Neural cell (in vitro differentiated cells): ENCODE measurements at regions not wholly inside any gene's neighbourhood (a gene's known extent, or its start where the extent isn't known, plus 50 kb on each side); places are given as distances from the start of the nearest gene placed in this dataset.
"Not testable (repeated sequence)": the region's sequence is repeated elsewhere in the genome, so short reads cannot be mapped to it uniquely, and the experiment has no call there.

ENCODE experiments used
- H2AFZ ChIP-seq: fragments of 200-600, 300-800 bp; sonication (generic), shearing (Covaris generic); 2 replicates; pipeline ENCODE4 v1.6.0; 2014; ENCODE audit warnings: low read depth, mild to moderate bottlenecking, antibody characterized with exemption, low read length, moderate library complexity
- H3F3A ChIP-seq: fragments of 200-600 bp; shearing (Covaris generic); 2 replicates; pipeline ENCODE4 v1.6.1; 2016; ENCODE audit warnings: mild to moderate bottlenecking, moderate library complexity, mixed read lengths, antibody characterized with exemption, low read length; ENCODE audit not compliant: insufficient read depth, poor library complexity, severe bottlenecking
- H3K27ac ChIP-seq: fragments of 200-600, 300-800 bp; sonication (generic), shearing (Covaris generic); 2 replicates; pipeline ENCODE4 v1.5.1; 2014; ENCODE audit warnings: mild to moderate bottlenecking, low read length, moderate library complexity
- H3K27me3 ChIP-seq: fragments of 300-800, 200-600 bp; sonication (generic), shearing (Covaris generic); 2 replicates; pipeline ENCODE4 v1.6.0; 2014; ENCODE audit warnings: mild to moderate bottlenecking, low read depth, low read length, moderate library complexity; ENCODE audit not compliant: insufficient read depth
- H3K36me3 ChIP-seq: fragments of 300-800, 200-600 bp; sonication (generic), shearing (Covaris generic); 2 replicates; pipeline ENCODE4 v1.5.1; 2014; ENCODE audit warnings: mild to moderate bottlenecking, antibody characterized with exemption, low read length, moderate library complexity; ENCODE audit not compliant: insufficient read depth
- H3K4me2 ChIP-seq: fragments of 300-800, 200-600 bp; sonication (generic), shearing (Covaris generic); 2 replicates; pipeline ENCODE4 v1.6.0; 2014; ENCODE audit warnings: mild to moderate bottlenecking, low read length
- H3K4me3 ChIP-seq: fragments of 300-800, 200-600 bp; sonication (generic), shearing (Covaris generic); 2 replicates; pipeline ENCODE4 v1.5.1; 2014; ENCODE audit warnings: mild to moderate bottlenecking, low read length, moderate library complexity
- H3K79me2 ChIP-seq: fragments of 200-600 bp; shearing (Covaris generic); replicated peaks from 2 replicates; pipeline ENCODE4 v1.6.0; 2014; ENCODE audit warnings: mild to moderate bottlenecking, low read length, moderate library complexity; ENCODE audit not compliant: insufficient read depth
- H3K9ac ChIP-seq: fragments of 300-800, 200-600 bp; sonication (generic), shearing (Covaris generic); 2 replicates; pipeline ENCODE4 v1.6.1; 2016; ENCODE audit warnings: mild to moderate bottlenecking, low read length, mixed read lengths
- H3K9me2 ChIP-seq: fragments of 200-600 bp; shearing (Covaris generic); 2 replicates; pipeline ENCODE4 v1.6.1; 2016; ENCODE audit warnings: mild to moderate bottlenecking, low read length, mixed read lengths; ENCODE audit not compliant: insufficient read depth
- H3K9me3 ChIP-seq: fragments of 200-600, 300-800 bp; sonication (generic), shearing (Covaris generic); 2 replicates; pipeline ENCODE4 v1.6.1; 2016; ENCODE audit warnings: mild to moderate bottlenecking, mixed run types, low read length, moderate library complexity, mixed read lengths
- H4K20me1 ChIP-seq: fragments of 200-600 bp; shearing (Covaris generic); 2 replicates; pipeline ENCODE4 v1.6.1; 2016; ENCODE audit warnings: mild to moderate bottlenecking, mixed run types; ENCODE audit not compliant: insufficient read depth
- CTCF ChIP-seq: fragments of 450-650 bp; IDR thresholded peaks from 2 replicates; pipeline ENCODE4 v1.5.1; 2014; ENCODE audit warnings: antibody characterized with exemption, mild to moderate bottlenecking, moderate library complexity; ENCODE audit not compliant: poor library complexity, severe bottlenecking
- EP300 ChIP-seq: fragments of 450-650 bp; conservative IDR thresholded peaks from 2 replicates; pipeline ENCODE4 v1.6.1; 2014; ENCODE audit warnings: antibody characterized with exemption, mild to moderate bottlenecking, moderate library complexity; ENCODE audit not compliant: poor library complexity, severe bottlenecking
- EZH2 ChIP-seq: fragments of 200-600, 300-800 bp; shearing (Covaris generic), sonication (generic); IDR thresholded peaks from 2 replicates; pipeline ENCODE4 v1.6.1; 2014; ENCODE audit warnings: antibody characterized with exemption, low read length, borderline replicate concordance, mild to moderate bottlenecking; ENCODE audit not compliant: insufficient read depth, poor library complexity, severe bottlenecking
- MXI1 ChIP-seq: fragments of 450-650 bp; conservative IDR thresholded peaks from 2 replicates; pipeline ENCODE4 v1.6.1; 2014; ENCODE audit warnings: antibody characterized with exemption, mild to moderate bottlenecking; ENCODE audit not compliant: poor library complexity, severe bottlenecking
- POLR2AphosphoS5 ChIP-seq: IDR thresholded peaks from 2 replicates; pipeline ENCODE4 v1.6.1; 2012
- RAD21 ChIP-seq: fragments of 450-650 bp; conservative IDR thresholded peaks from 2 replicates; pipeline ENCODE4 v1.6.1; 2014; ENCODE audit warnings: antibody characterized with exemption, mild to moderate bottlenecking, moderate library complexity
- SMC3 ChIP-seq: fragments of 450-650 bp; conservative IDR thresholded peaks from 2 replicates; pipeline ENCODE4 v1.6.1; 2014; ENCODE audit warnings: antibody characterized with exemption, mild to moderate bottlenecking, moderate library complexity; ENCODE audit not compliant: poor library complexity
- TAF1 ChIP-seq: IDR thresholded peaks from 2 replicates; pipeline ENCODE4 v1.6.1; 2012; ENCODE audit warnings: low read depth
- TF ChIP-seq, protein P1 (sequence below): IDR thresholded peaks from 2 replicates; pipeline ENCODE4 v1.6.1; 2012; ENCODE audit warnings: borderline replicate concordance

DNA sequence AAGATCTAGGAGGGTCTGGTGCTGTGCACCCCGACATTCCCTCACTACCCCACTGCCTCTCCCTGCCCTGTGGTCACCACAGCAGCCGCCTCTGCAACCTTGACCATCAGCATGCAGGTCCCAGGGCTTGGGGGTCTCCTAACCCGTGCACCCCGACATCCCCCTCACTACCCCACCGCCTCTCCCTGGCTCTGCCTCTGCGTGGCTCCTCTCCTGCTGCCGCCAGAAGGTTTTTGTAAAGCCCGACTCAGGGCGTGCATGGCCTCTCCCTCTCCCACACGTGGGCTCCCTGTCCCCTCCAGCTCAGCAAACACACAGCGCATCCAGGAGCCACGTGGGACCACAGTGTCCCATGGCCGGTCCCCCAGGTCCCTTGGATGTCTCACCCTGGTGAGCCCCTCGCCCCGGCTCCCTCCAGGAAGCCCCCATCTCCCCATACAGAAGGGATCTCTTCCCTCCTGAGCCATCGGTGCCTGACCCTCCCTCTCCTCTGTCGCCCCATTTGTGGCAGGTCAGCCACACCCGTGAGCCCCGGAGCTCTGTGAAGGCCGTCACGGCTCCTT, 112.5 kb upstream of the LPCAT1 start:
- H3K79me2 ChIP-seq, H4K20me1 ChIP-seq: not testable (repeated sequence)

GRCh38 chr5:1635477-1635876, 111.7 kb upstream of the LPCAT1 start:
- not testable (repeated sequence) for H3K27me3 ChIP-seq, H3K36me3 ChIP-seq, H3K27ac ChIP-seq, H3F3A ChIP-seq, H3K9me2 ChIP-seq, H3K9ac ChIP-seq, H4K20me1 ChIP-seq, H3K9me3 ChIP-seq, H3K4me3 ChIP-seq, H2AFZ ChIP-seq, H3K4me2 ChIP-seq, H3K79me2 ChIP-seq

More for the DNA sequence above, 112.5 kb upstream of the LPCAT1 start:
- H2AFZ ChIP-seq, H3K4me2 ChIP-seq, H3F3A ChIP-seq, H3K4me3 ChIP-seq, H3K9me3 ChIP-seq, H3K27ac ChIP-seq, H3K9ac ChIP-seq, H3K9me2 ChIP-seq, H3K27me3 ChIP-seq, H3K36me3 ChIP-seq: not testable (repeated sequence)

- Histone ChIP-seq H3F3A (no peaks in the 10 kb centered on the region), H2AFZ (peak overlapping the region; percentile 51), H3K27me3 (peaks cover 2% of the 10 kb centered on the region), H3K9me3 (no peaks in the 10 kb centered on the region), H4K20me1 (no peaks in the 10 kb centered on the region), H3K79me2 (no peaks in the 10 kb centered on the region), H3K9ac (peak overlapping the region; percentile 65), H3K9me2 (no peaks in the 10 kb centered on the region), H3K27ac (no peak overlapping the region), H3K36me3 (no peaks in the 10 kb centered on the region), H3K4me3 (peak overlapping the region; percentile 70), H3K4me2 (peak overlapping the region; percentile 48)
- TF ChIP-seq CTCF (no peak), EZH2 (no peak), RAD21 (no peak), SMC3 (no peak), EP300 (no peak), TAF1 (no peak), MXI1 (no peak), POLR2AphosphoS5 (no peak)
- TF ChIP-seq, protein P1, sequence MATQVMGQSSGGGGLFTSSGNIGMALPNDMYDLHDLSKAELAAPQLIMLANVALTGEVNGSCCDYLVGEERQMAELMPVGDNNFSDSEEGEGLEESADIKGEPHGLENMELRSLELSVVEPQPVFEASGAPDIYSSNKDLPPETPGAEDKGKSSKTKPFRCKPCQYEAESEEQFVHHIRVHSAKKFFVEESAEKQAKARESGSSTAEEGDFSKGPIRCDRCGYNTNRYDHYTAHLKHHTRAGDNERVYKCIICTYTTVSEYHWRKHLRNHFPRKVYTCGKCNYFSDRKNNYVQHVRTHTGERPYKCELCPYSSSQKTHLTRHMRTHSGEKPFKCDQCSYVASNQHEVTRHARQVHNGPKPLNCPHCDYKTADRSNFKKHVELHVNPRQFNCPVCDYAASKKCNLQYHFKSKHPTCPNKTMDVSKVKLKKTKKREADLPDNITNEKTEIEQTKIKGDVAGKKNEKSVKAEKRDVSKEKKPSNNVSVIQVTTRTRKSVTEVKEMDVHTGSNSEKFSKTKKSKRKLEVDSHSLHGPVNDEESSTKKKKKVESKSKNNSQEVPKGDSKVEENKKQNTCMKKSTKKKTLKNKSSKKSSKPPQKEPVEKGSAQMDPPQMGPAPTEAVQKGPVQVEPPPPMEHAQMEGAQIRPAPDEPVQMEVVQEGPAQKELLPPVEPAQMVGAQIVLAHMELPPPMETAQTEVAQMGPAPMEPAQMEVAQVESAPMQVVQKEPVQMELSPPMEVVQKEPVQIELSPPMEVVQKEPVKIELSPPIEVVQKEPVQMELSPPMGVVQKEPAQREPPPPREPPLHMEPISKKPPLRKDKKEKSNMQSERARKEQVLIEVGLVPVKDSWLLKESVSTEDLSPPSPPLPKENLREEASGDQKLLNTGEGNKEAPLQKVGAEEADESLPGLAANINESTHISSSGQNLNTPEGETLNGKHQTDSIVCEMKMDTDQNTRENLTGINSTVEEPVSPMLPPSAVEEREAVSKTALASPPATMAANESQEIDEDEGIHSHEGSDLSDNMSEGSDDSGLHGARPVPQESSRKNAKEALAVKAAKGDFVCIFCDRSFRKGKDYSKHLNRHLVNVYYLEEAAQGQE: no peak
Observed at GRCh38 chr5:1634337-1634661, 110.5 kb upstream of the LPCAT1 start.
